Right lobe of liver (tissue), 6 donors: ENCODE measurements at regions not wholly inside any gene's neighbourhood (a gene's known extent, or its start where the extent isn't known, plus 50 kb on each side); places are given as distances from the start of the nearest gene placed in this dataset.

ENCODE experiments used
- ATAC-seq, 4 donors: fragments of 200-7000 bp; cut with Tn5 transposase; one replicate each; pipeline ENCODE4 v1.9.1; 2020; ENCODE audit warnings: mild to moderate bottlenecking in 4 of 4, moderate library complexity in 4 of 4
- DNase-seq, 3 donors: peaks; one replicate each; pipeline ENCODE4 v3.0.0-alpha.2; 2020
- H3K27ac ChIP-seq, 3 donors: fragments of 200-600 bp; one replicate each; pipeline ENCODE4 v1.8.0; 2022
- H3K27me3 ChIP-seq, 2 donors: fragments of 200-600 bp; one replicate each; pipeline ENCODE4 v1.8.0; 2022
- H3K36me3 ChIP-seq, 4 donors: fragments of 200-600 bp; sonication (generic) in 1 of 4; one replicate each; pipeline versions ENCODE4 v1.5.1 to v1.8.0; 2017 to 2022; ENCODE audit warnings: control low read depth in 1 of 4
- H3K4me1 ChIP-seq, 4 donors: fragments of 200-600 bp; sonication (generic) in 1 of 4; one replicate each; pipeline versions ENCODE4 v1.5.1 to v1.8.0; 2017 to 2022; ENCODE audit warnings: control low read depth in 1 of 4
- H3K4me3 ChIP-seq, 3 donors: fragments of 200-600 bp; one replicate each; pipeline ENCODE4 v1.8.0; 2022
- H3K9me3 ChIP-seq, 4 donors: fragments of 200-600 bp; sonication (generic) in 1 of 4; one replicate each; pipeline versions ENCODE4 v1.5.1 to v1.8.0; 2017 to 2022; ENCODE audit warnings: control low read depth in 1 of 4
- CTCF ChIP-seq, 4 donors: fragments of 200-600 bp in 3 of 4; fragments of 450-650 bp in 1 of 4; IDR thresholded peaks; one replicate each; pipeline versions ENCODE4 v1.5.1 to v1.8.0; 2016 to 2022; ENCODE audit warnings: antibody characterized with exemption in 4 of 4, mild to moderate bottlenecking in 2 of 4
- POLR2A ChIP-seq: fragments of 450-650 bp; IDR thresholded peaks from one replicate; pipeline ENCODE4 v1.6.1; 2017; ENCODE audit warnings: antibody characterized with exemption, mild to moderate bottlenecking
- WGBS: methylation state at CpG from one replicate; pipeline ENCODE4 v1.1.6; 2018; ENCODE audit warnings: low coverage, low lambda C conversion rate; ENCODE audit not compliant: insufficient coverage; ENCODE audit errors: missing lambda C conversion rate; 5-methylcytosine and 5-hydroxymethylcytosine counted together
- intact Hi-C, 2 donors: fragments of 100-400 bp; cut with DNase I; formaldehyde crosslinking; loops; one replicate each; pipeline versions ENCODE4 v1.11.2 to v1.14.1; 2022
- donor health status: DM: no; HTN: yes; CAD: no.
- donor health status: DM: no; HTN: no; CAD: no.
- donor health status: DM: no; HTN: no; CAD: no.
- donor health status: DM: no; HTN: yes; CAD: no.
- donor health status: DM: no; HTN: yes; CAD: no.

- Histone ChIP-seq H3K36me3 (no peaks in the 10 kb centered on the region), H3K27ac (no peak overlapping the region), H3K9me3 (no peaks in the 10 kb centered on the region), H3K4me3 (no peak overlapping the region), H3K27me3 (no peaks in the 10 kb centered on the region), H3K4me1 (no peaks in the 10 kb centered on the region)
- DNase-seq (no peak), ATAC-seq (no peak)
- intact Hi-C loops, result no loop called here
- TF ChIP-seq CTCF (IDR thresholded peaks at IDR 0.05) (no peak), POLR2A (no peak)
- WGBS, result no CpG with 5 or more reads among the region's 19 CpGs
Observed at GRCh38 chr22:47448231-47449223, 686.1 kb downstream of the TBC1D22A start.

- intact Hi-C loops, result no loop called here
- 70% methylated on average over 16 of the region's 28 CpGs for WGBS
- TF ChIP-seq POLR2A (no peak), CTCF (IDR thresholded peaks at IDR 0.05) (no peak)
- no peak for ATAC-seq
- no peak overlapping the region for H3K4me3 ChIP-seq
- H3K4me1 ChIP-seq, result no peaks in the 10 kb centered on the region
- no peaks in the 10 kb centered on the region for H3K36me3 ChIP-seq
- H3K9me3 ChIP-seq, result no peaks in the 10 kb centered on the region
- H3K27ac ChIP-seq, result no peak overlapping the region
- no peak for DNase-seq
- no peaks in the 10 kb centered on the region for H3K27me3 ChIP-seq
Observed at GRCh38 chr22:47446821-47447810, 684.7 kb downstream of the TBC1D22A start.

GRCh38 chr22:47446331-47446730 lies 683.9 kb downstream of the TBC1D22A start:
- WGBS, result 79% methylated on average over 7 of the region's 8 CpGs

More at GRCh38 chr22:47446331-47446730, 683.9 kb downstream of the TBC1D22A start:
- Histone ChIP-seq H3K4me1 (no peaks in the 10 kb centered on the region), H3K4me3 (no peak overlapping the region), H3K27me3 (no peaks in the 10 kb centered on the region), H3K27ac (no peak overlapping the region), H3K9me3 (no peaks in the 10 kb centered on the region), H3K36me3 (no peaks in the 10 kb centered on the region)
- intact Hi-C loops, result no loop called here
- DNase-seq, result no peak
- no peak for ATAC-seq
- TF ChIP-seq POLR2A (no peak), CTCF (IDR thresholded peaks at IDR 0.05) (no peak)
